ENCODE measurements at regions not wholly inside any gene's neighbourhood (a gene's known extent, or its start where the extent isn't known, plus 50 kb on each side); places are given as distances from the start of the nearest gene placed in this dataset.

DNA sequence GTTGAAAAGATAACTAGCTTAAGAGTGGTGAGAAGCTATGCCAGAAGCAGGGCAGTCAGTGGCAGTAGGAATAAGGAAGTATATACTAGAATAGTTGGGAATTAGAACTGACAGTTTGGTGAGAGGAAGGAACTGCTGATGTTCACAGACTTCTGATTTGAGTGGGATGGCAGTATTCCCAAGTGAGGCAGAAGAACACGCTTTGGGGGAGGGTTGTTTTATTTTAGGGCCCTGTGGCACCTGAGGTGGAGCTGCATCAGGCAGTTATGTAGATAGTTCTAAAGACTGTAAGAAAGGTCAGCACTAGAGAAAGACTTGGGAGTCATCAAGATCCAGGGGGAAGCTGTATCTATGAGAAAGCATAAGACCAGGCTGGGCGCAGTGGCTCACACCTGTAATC lies 66.3 kb upstream of the TNRC6B start:
- ChIA-PET CTCF (ENCODE audit: partially characterized antibody) (interaction anchor here (1.7 kb wide), 1 partner anchor 87 kb away, joined by 3 read pairs; no protein-coding TSS in a partner anchor), POLR2A (ENCODE audit: partially characterized antibody) (interaction anchor here (1.1 to 1.5 kb wide), 2 partner anchors 12 to 20 kb away, joined by 3 to 4 read pairs; no protein-coding TSS in a partner anchor)
- H3K9me3 Mint-ChIP-seq: peaks cover 0 to 1% (median 0%) of the 10 kb centered on the region in 8 donors
- H3K4me1 Mint-ChIP-seq: peaks cover 68 to 99% (median 77%) of the 10 kb centered on the region in 4 donors
- H3K27me3 ChIP-seq (ENCODE audit: insufficient read depth, low read length): no peaks in the 10 kb centered on the region
- peaks cover 0 to 3% of the 10 kb centered on the region in 2 donors for H3K36me3 Mint-ChIP-seq
- H3K9me3 ChIP-seq (ENCODE audit: control insufficient read depth in 1 of 2, low read length in 2 of 2): no peaks in the 10 kb centered on the region
- H3K4me3 ChIP-seq (ENCODE audit: low read length in 2 of 2): no peak overlapping the region
- intact Hi-C loops (cut with micrococcal nuclease): no loop called here
- DNase-seq: no peak
- H3K4me1 ChIP-seq (ENCODE audit: insufficient read depth, low read length): peaks cover 83% of the 10 kb centered on the region
- H3K36me3 ChIP-seq (ENCODE audit: insufficient read depth, low read length): no peaks in the 10 kb centered on the region
- H3K27me3 Mint-ChIP-seq: no peaks in the 10 kb centered on the region
- no peak overlapping the region for H3K27ac ChIP-seq (ENCODE audit: low read depth, low read length)
- peak overlapping the region; percentile 37 to 92 (median 62) for H3K27ac Mint-ChIP-seq
- peak overlapping the region in 5 of 8 donors; percentile 11 to 45 (median 20) for H3K4me3 Mint-ChIP-seq

DNA sequence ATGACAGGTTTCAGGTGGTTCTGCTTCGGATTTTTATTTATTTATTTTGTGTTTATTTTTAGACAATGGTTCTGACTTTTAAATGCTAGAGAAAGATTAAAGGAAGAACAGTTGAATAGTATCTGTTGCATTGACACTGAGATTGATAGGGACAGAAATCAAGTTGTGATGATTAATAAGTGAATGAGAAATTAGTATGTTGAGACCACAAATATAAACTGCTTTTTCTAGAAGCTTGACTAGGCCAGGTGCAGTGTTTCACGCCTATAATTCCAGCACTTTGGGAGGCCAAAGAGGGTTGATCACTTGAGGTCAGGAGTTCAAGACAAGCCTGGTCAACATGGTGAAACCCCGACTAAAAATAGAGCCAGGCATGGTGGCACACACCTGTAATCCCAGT lies 65.1 kb upstream of the TNRC6B start:
- no peak for DNase-seq
- Mint-ChIP-seq H3K4me1 (peaks cover 68 to 99% (median 81%) of the 10 kb centered on the region in 4 donors), H3K9me3 (peaks cover 0 to 1% (median 0%) of the 10 kb centered on the region in 8 donors), H3K27ac (peak overlapping the region; percentile 2 to 90 (median 62)), H3K36me3 (peaks cover 0 to 3% of the 10 kb centered on the region in 2 donors), H3K4me3 (peak overlapping the region in 3 of 8 donors; percentile 23 to 36 (median 31)), H3K27me3 (no peaks in the 10 kb centered on the region)
- no peaks in the 10 kb centered on the region for H3K9me3 ChIP-seq (ENCODE audit: control insufficient read depth in 1 of 2, low read length in 2 of 2)
- H3K27ac ChIP-seq (ENCODE audit: low read depth, low read length): no peak overlapping the region
- ChIA-PET CTCF (ENCODE audit: partially characterized antibody) (no interaction called here), POLR2A (ENCODE audit: partially characterized antibody) (interaction anchor here (1.5 kb wide), 1 partner anchor 13 kb away, joined by 4 read pairs; no protein-coding TSS in a partner anchor)
- no peak overlapping the region for H3K4me3 ChIP-seq (ENCODE audit: low read length in 2 of 2)
- H3K36me3 ChIP-seq (ENCODE audit: insufficient read depth, low read length): no peaks in the 10 kb centered on the region
- peaks cover 84% of the 10 kb centered on the region for H3K4me1 ChIP-seq (ENCODE audit: insufficient read depth, low read length)
- H3K27me3 ChIP-seq (ENCODE audit: insufficient read depth, low read length): no peaks in the 10 kb centered on the region
- intact Hi-C loops (cut with micrococcal nuclease): no loop called here

DNA sequence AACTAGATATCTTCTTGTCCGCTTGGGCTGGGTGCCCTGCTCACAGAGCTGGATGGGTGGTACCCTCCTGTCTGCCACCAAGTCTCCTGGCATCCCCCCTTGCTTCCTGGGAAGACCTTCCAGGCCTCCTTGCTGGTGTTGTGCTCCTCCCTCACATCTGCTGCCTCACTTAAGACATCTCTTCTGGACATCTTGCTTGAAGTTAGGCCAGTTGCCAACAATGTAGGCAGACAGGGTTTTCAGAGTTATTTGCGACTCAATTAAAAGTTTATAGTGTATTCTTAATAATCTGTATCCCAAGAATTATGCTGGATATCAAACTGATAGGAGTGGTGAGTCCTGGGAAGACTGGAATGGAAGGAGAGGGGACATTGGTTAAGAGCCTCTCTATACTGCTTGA lies 64.0 kb upstream of the TNRC6B start:
- H3K27ac ChIP-seq (ENCODE audit: low read depth, low read length): no peak overlapping the region
- Mint-ChIP-seq H3K27ac (peak overlapping the region; percentile 1 to 82 (median 70)), H3K4me3 (peak overlapping the region in 1 of 8 donors; percentile 3), H3K36me3 (peaks cover 6 to 11% of the 10 kb centered on the region in 2 donors), H3K9me3 (peaks cover 0 to 1% (median 0%) of the 10 kb centered on the region in 8 donors), H3K4me1 (peaks cover 63 to 98% (median 80%) of the 10 kb centered on the region in 4 donors), H3K27me3 (no peaks in the 10 kb centered on the region)
- H3K4me1 ChIP-seq (ENCODE audit: insufficient read depth, low read length): peaks cover 82% of the 10 kb centered on the region
- no peak overlapping the region for H3K4me3 ChIP-seq (ENCODE audit: low read length in 2 of 2)
- no peaks in the 10 kb centered on the region for H3K27me3 ChIP-seq (ENCODE audit: insufficient read depth, low read length)
- intact Hi-C loops (cut with micrococcal nuclease): no loop called here
- CTCF ChIA-PET (ENCODE audit: partially characterized antibody): no interaction called here
- H3K36me3 ChIP-seq (ENCODE audit: insufficient read depth, low read length): no peaks in the 10 kb centered on the region
- no peak for DNase-seq
- POLR2A ChIA-PET (ENCODE audit: partially characterized antibody): no interaction called here
- no peaks in the 10 kb centered on the region for H3K9me3 ChIP-seq (ENCODE audit: control insufficient read depth in 1 of 2, low read length in 2 of 2)

DNA sequence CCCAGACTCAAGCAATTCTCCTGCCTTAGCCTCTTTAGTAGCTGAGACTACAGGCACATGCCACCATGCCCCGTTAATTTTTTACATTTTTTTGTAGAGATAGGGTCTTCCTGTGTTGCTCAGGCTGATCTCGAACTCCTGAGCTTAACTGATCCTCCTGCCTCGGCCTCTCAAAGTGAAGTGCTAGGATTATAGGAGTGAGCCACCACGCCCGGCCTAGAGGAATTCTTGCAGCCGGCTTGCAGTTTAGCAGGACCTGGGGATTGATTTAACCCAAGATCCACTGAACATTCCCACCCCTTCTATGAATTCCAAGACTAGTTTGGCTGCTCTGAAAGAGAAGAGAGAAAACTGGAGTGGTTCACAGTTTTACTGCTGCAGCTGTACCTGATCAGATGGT lies 63.3 kb upstream of the TNRC6B start:
- POLR2A ChIA-PET (ENCODE audit: partially characterized antibody): no interaction called here
- no peak overlapping the region for H3K27ac ChIP-seq (ENCODE audit: low read depth, low read length)
- H3K27me3 Mint-ChIP-seq: no peaks in the 10 kb centered on the region
- peak overlapping the region in 6 of 7 donors; percentile 37 to 88 (median 60) for H3K27ac Mint-ChIP-seq
- no peak for DNase-seq
- no peaks in the 10 kb centered on the region for H3K36me3 ChIP-seq (ENCODE audit: insufficient read depth, low read length)
- H3K4me3 Mint-ChIP-seq: peak overlapping the region in 1 of 8 donors; percentile 11
- H3K9me3 ChIP-seq (ENCODE audit: control insufficient read depth in 1 of 2, low read length in 2 of 2): no peaks in the 10 kb centered on the region
- intact Hi-C loops (cut with micrococcal nuclease): no loop called here
- CTCF ChIA-PET (ENCODE audit: partially characterized antibody): no interaction called here
- peaks cover 0 to 1% (median 0%) of the 10 kb centered on the region in 8 donors for H3K9me3 Mint-ChIP-seq
- H3K4me1 ChIP-seq (ENCODE audit: insufficient read depth, low read length): peaks cover 82% of the 10 kb centered on the region
- no peaks in the 10 kb centered on the region for H3K27me3 ChIP-seq (ENCODE audit: insufficient read depth, low read length)
- peaks cover 58 to 93% (median 76%) of the 10 kb centered on the region in 4 donors for H3K4me1 Mint-ChIP-seq
- peaks cover 8 to 10% of the 10 kb centered on the region in 2 donors for H3K36me3 Mint-ChIP-seq
- H3K4me3 ChIP-seq (ENCODE audit: low read length in 2 of 2): no peak overlapping the region

DNA sequence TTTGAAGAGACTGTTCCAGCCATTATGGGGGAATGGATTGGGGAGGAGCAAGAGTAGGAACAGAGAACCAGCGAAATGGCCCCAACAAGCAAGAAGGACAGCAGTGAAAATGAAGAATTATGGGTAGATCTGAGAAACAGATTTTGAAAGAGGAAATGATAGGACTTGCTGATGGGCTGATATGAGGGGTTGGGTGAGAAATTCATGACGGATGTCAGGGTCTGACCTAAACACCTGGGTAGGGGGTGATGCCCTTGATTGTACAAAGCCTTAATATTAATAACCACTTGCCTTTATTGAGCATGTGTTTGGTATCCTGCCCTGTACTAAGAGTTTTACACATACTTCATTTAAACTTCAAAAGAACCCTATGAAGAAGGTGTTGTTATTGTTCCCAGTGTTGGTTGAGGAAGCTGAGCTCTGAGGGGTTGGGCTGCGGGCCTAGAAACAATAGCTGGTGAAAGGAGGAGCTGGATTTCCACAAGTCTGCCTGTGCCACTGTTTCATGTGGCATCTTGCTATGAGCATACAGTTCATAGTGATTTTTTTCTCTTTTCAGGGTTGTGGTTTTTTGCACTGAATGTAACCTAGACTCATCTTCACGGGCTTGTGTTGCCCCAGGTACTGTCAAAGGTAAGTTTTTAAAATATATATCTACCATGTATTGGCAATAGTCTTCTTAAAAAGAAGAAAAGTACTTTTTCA lies 61.1 kb upstream of the TNRC6B start:
- intact Hi-C loops (cut with micrococcal nuclease): loop anchor here (5.0 kb wide), 1 partner anchor 59 kb away; no protein-coding TSS in a partner anchor
- Histone ChIP-seq H3K9me3 (ENCODE audit: control insufficient read depth in 1 of 2, low read length in 2 of 2) (no peaks in the 10 kb centered on the region), H3K4me3 (ENCODE audit: low read length in 2 of 2) (no peak overlapping the region), H3K27ac (ENCODE audit: low read depth, low read length) (peak overlapping the region; percentile 42), H3K36me3 (ENCODE audit: insufficient read depth, low read length) (peaks cover 5% of the 10 kb centered on the region), H3K27me3 (ENCODE audit: insufficient read depth, low read length) (no peaks in the 10 kb centered on the region), H3K4me1 (ENCODE audit: insufficient read depth, low read length) (peaks cover 67% of the 10 kb centered on the region)
- H3K27ac Mint-ChIP-seq: peak overlapping the region; percentile 81 to 94 (median 86)
- peaks cover 53 to 86% (median 68%) of the 10 kb centered on the region in 4 donors for H3K4me1 Mint-ChIP-seq
- peak overlapping the region; percentile 56 to 87 (median 68) for H3K4me3 Mint-ChIP-seq
- peak; percentile 74 to 87 (median 81) for DNase-seq
- ChIA-PET CTCF (ENCODE audit: partially characterized antibody) (interaction anchor here (1.4 kb wide), 1 partner anchor 77 kb away, joined by 3 read pairs; no protein-coding TSS in a partner anchor), POLR2A (ENCODE audit: partially characterized antibody) (interaction anchor here (0.6 to 1.8 kb wide), 4 partner anchors 9 to 72 kb away, joined by 3 to 11 read pairs (median 3); no protein-coding TSS in a partner anchor)
- no peaks in the 10 kb centered on the region for H3K27me3 Mint-ChIP-seq
- H3K36me3 Mint-ChIP-seq: peaks cover 16 to 25% of the 10 kb centered on the region in 2 donors
- peaks cover 0 to 1% (median 0%) of the 10 kb centered on the region in 8 donors for H3K9me3 Mint-ChIP-seq

DNA sequence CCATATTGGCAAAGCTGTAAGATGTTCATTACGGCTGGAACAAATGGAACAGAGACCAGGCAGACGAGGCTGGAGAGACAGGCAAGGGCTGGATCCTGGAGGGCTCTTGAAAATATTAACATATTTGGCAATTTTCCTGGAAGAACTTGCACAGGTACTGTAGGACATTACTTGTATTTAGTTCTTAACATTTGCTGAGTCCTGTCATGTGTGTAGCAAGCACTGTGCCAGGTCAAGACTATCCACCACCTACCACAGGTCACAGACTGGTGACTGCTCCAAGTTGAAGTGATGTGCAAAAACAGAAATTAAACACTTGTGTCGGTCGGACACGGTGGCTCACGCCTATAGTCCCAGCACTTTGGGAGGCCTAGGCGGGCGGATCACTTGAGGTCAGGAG lies 58.7 kb upstream of the TNRC6B start:
- Mint-ChIP-seq H3K9me3 (peaks cover 0 to 1% (median 0%) of the 10 kb centered on the region in 8 donors), H3K4me3 (no peak overlapping the region), H3K27me3 (no peaks in the 10 kb centered on the region), H3K36me3 (peaks cover 28 to 45% of the 10 kb centered on the region in 2 donors), H3K4me1 (peaks cover 40 to 68% (median 54%) of the 10 kb centered on the region in 4 donors), H3K27ac (peak overlapping the region in 3 of 7 donors; percentile 5 to 49 (median 48))
- CTCF ChIA-PET (ENCODE audit: partially characterized antibody): no interaction called here
- H3K27me3 ChIP-seq (ENCODE audit: insufficient read depth, low read length): no peaks in the 10 kb centered on the region
- H3K4me1 ChIP-seq (ENCODE audit: insufficient read depth, low read length): peaks cover 44% of the 10 kb centered on the region
- H3K9me3 ChIP-seq (ENCODE audit: control insufficient read depth in 1 of 2, low read length in 2 of 2): no peaks in the 10 kb centered on the region
- intact Hi-C loops (cut with micrococcal nuclease): loop anchor here (5.0 kb wide), 1 partner anchor 62 kb away; no protein-coding TSS in a partner anchor
- no peak for DNase-seq
- H3K36me3 ChIP-seq (ENCODE audit: insufficient read depth, low read length): peaks cover 7% of the 10 kb centered on the region
- no peak overlapping the region for H3K27ac ChIP-seq (ENCODE audit: low read depth, low read length)
- H3K4me3 ChIP-seq (ENCODE audit: low read length in 2 of 2): no peak overlapping the region
- POLR2A ChIA-PET (ENCODE audit: partially characterized antibody): interaction anchor here (2.3 kb wide), 1 partner anchor 75 kb away, joined by 6 read pairs; no protein-coding TSS in a partner anchor

DNA sequence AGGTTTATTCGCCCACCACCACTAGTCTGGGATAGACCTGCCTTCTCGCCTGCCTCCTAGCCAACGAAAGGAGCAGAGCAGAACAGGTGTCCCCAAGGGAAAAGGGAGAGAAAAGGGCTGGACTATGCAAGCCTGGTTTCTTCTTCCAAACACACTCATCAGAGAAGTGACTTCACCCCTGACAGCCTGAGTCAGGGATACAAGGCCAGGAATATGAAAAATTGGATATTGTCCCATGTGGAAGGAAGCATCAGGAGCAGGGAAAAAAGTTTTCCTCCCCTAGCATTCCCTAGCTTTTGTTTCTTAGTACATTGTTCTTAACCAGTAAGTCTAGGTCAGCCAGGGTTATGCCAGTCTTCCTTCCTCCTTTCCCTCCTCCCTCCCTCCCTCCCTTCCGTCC lies 56.9 kb upstream of the TNRC6B start:
- no peak overlapping the region for H3K4me3 Mint-ChIP-seq

More for the DNA sequence above, 56.9 kb upstream of the TNRC6B start:
- intact Hi-C loops (cut with micrococcal nuclease): no loop called here
- no peaks in the 10 kb centered on the region for H3K27me3 ChIP-seq (ENCODE audit: insufficient read depth, low read length)
- no peaks in the 10 kb centered on the region for H3K9me3 Mint-ChIP-seq
- peaks cover 7% of the 10 kb centered on the region for H3K36me3 ChIP-seq (ENCODE audit: insufficient read depth, low read length)
- peaks cover 37 to 57% of the 10 kb centered on the region in 2 donors for H3K36me3 Mint-ChIP-seq
- ChIA-PET CTCF (ENCODE audit: partially characterized antibody) (no interaction called here), POLR2A (ENCODE audit: partially characterized antibody) (no interaction called here)
- H3K27ac Mint-ChIP-seq: peak overlapping the region in 1 of 7 donors; percentile 65
- no peaks in the 10 kb centered on the region for H3K9me3 ChIP-seq (ENCODE audit: control insufficient read depth in 1 of 2, low read length in 2 of 2)
- no peak overlapping the region for H3K4me3 ChIP-seq (ENCODE audit: low read length in 2 of 2)
- peaks cover 26% of the 10 kb centered on the region for H3K4me1 ChIP-seq (ENCODE audit: insufficient read depth, low read length)
- H3K27ac ChIP-seq (ENCODE audit: low read depth, low read length): no peak overlapping the region
- no peaks in the 10 kb centered on the region for H3K27me3 Mint-ChIP-seq
- no peak for DNase-seq
- H3K4me1 Mint-ChIP-seq: peaks cover 34 to 57% (median 41%) of the 10 kb centered on the region in 4 donors

All from CD4-positive, alpha-beta memory T cell (primary cell).